MCF 10A (cell line): ENCODE measurements at regions not wholly inside any gene's neighbourhood (a gene's known extent, or its start where the extent isn't known, plus 50 kb on each side); places are given as distances from the start of the nearest gene placed in this dataset.

Experiments used
- BruUV-seq: library from RNA; stranded (reverse); fragments of 400-500 nt; replicated peaks from 2 replicates; lab custom pipeline; 2021; lab: Mats Ljungman, UMichigan
- CTCF ChIA-PET: fragments of 300-600 bp; sonication (Branson Sonifier 250); formaldehyde crosslinking; extraction: SDS; loops from one replicate; lab custom pipeline; 2021; ENCODE audit warnings: antibody characterized with exemption, inconsistent platforms; lab: Yijun Ruan, JAX
- POLR2A ChIA-PET: fragments of 300-600, 350-650 bp; sonication (Branson Sonifier 250); formaldehyde crosslinking; extraction: SDS; loops from one replicate; lab custom pipeline; 2020; ENCODE audit warnings: antibody characterized with exemption, inconsistent platforms; lab: Yijun Ruan, JAX
- DNase-seq: peaks from one replicate; pipeline ENCODE4 v3.0.0-alpha.2; 2018; ENCODE audit not compliant: unreplicated experiment
- H3K27ac Mint-ChIP-seq: one replicate; pipeline ENCODE4 v1.8.0; 2022; ENCODE audit warnings: mild to moderate bottlenecking, low read depth, mixed read lengths; ENCODE audit not compliant: unreplicated experiment
- H3K27me3 Mint-ChIP-seq: one replicate; pipeline ENCODE4 v1.8.0; 2022; ENCODE audit warnings: mixed read lengths; ENCODE audit not compliant: insufficient read depth, unreplicated experiment
- H3K36me3 Mint-ChIP-seq: one replicate; pipeline ENCODE4 v1.8.0; 2022; ENCODE audit warnings: mild to moderate bottlenecking, moderate library complexity, mixed read lengths; ENCODE audit not compliant: insufficient read depth, unreplicated experiment
- H3K4me1 Mint-ChIP-seq: one replicate; pipeline ENCODE4 v1.8.0; 2022; ENCODE audit warnings: mixed read lengths; ENCODE audit not compliant: insufficient read depth, unreplicated experiment
- H3K4me3 Mint-ChIP-seq: one replicate; pipeline ENCODE4 v1.8.0; 2022; ENCODE audit warnings: mild to moderate bottlenecking, moderate library complexity, mixed read lengths; ENCODE audit not compliant: unreplicated experiment
- H3K9me3 Mint-ChIP-seq: one replicate; pipeline ENCODE4 v1.8.0; 2022; ENCODE audit warnings: mixed read lengths; ENCODE audit not compliant: unreplicated experiment
- CTCF ChIP-seq: fragments of 200-600 bp; IDR thresholded peaks from one replicate; pipeline ENCODE4 v1.8.0; 2022; ENCODE audit warnings: antibody characterized with exemption, mild to moderate bottlenecking; ENCODE audit not compliant: unreplicated experiment
- intact Hi-C: fragments of 100-400 bp; cut with micrococcal nuclease; formaldehyde crosslinking; loops from 2 replicates; pipeline ENCODE4 v1.14.1; 2022

- H3K9me3 Mint-ChIP-seq = no peaks in the 10 kb centered on the region
- H3K27ac Mint-ChIP-seq = no peak overlapping the region
- no peak for TF ChIP-seq CTCF
- BruUV-seq = no TSS peak
- H3K36me3 Mint-ChIP-seq = no peaks in the 10 kb centered on the region
- H3K4me1 Mint-ChIP-seq = no peaks in the 10 kb centered on the region
- intact Hi-C loops = no loop called here
- POLR2A ChIA-PET = interaction anchor here (0.9 kb wide), 1 partner anchor 41 kb away, joined by 3 read pairs; no protein-coding TSS in a partner anchor
- DNase-seq = no peak
- CTCF ChIA-PET = interaction anchor here (0.7 kb wide), 1 partner anchor 8 kb away, joined by 4 read pairs; no protein-coding TSS in a partner anchor
- H3K27me3 Mint-ChIP-seq = no peaks in the 10 kb centered on the region
- no peak overlapping the region for H3K4me3 Mint-ChIP-seq
Measured at GRCh38 chr2:67724261-67724660, 327.1 kb downstream of the ETAA1 start.

- TF ChIP-seq CTCF = no peak
- Mint-ChIP-seq H3K27me3 (no peaks in the 10 kb centered on the region), H3K9me3 (no peaks in the 10 kb centered on the region), H3K4me1 (no peaks in the 10 kb centered on the region), H3K4me3 (no peak overlapping the region), H3K36me3 (no peaks in the 10 kb centered on the region), H3K27ac (no peak overlapping the region)
- intact Hi-C loops = no loop called here
- POLR2A ChIA-PET = interaction anchor here (0.6 kb wide), 2 partner anchors 168 to 396 kb away, joined by 3 read pairs; no protein-coding TSS in a partner anchor
- BruUV-seq = no TSS peak
- CTCF ChIA-PET = interaction anchor here (0.6 kb wide), 1 partner anchor 1809 kb away, joined by 3 read pairs; no protein-coding TSS in a partner anchor
- no peak for DNase-seq
Measured at GRCh38 chr2:67725731-67726130, 328.6 kb downstream of the ETAA1 start.

GRCh38 chr2:67726416-67726815 lies 329.3 kb downstream of the ETAA1 start:
- no peaks in the 10 kb centered on the region for H3K9me3 Mint-ChIP-seq
- no peaks in the 10 kb centered on the region for H3K36me3 Mint-ChIP-seq
- no peaks in the 10 kb centered on the region for H3K4me1 Mint-ChIP-seq
- intact Hi-C loops = no loop called here
- BruUV-seq = no TSS peak
- CTCF ChIA-PET = interaction anchor here (0.6 to 1.1 kb wide), 4 partner anchors 58 to 1810 kb away, joined by 3 to 4 read pairs (median 4); no protein-coding TSS in a partner anchor
- no peak overlapping the region for H3K4me3 Mint-ChIP-seq
- H3K27ac Mint-ChIP-seq = no peak overlapping the region
- H3K27me3 Mint-ChIP-seq = no peaks in the 10 kb centered on the region
- no peak for TF ChIP-seq CTCF
- DNase-seq = no peak
- POLR2A ChIA-PET = interaction anchor here (0.6 kb wide), 1 partner anchor 395 kb away, joined by 3 read pairs; no protein-coding TSS in a partner anchor

- Mint-ChIP-seq H3K4me1 (no peaks in the 10 kb centered on the region), H3K36me3 (no peaks in the 10 kb centered on the region), H3K4me3 (no peak overlapping the region), H3K27me3 (no peaks in the 10 kb centered on the region), H3K27ac (no peak overlapping the region), H3K9me3 (no peaks in the 10 kb centered on the region)
- ChIA-PET CTCF (interaction anchor here (0.5 to 1.1 kb wide), 2 partner anchors 115 to 286 kb away, joined by 3 to 4 read pairs; no protein-coding TSS in a partner anchor), POLR2A (interaction anchor here (0.7 kb wide), 1 partner anchor 137 kb away, joined by 3 read pairs; no protein-coding TSS in a partner anchor)
- intact Hi-C loops = no loop called here
- TF ChIP-seq CTCF = no peak
- BruUV-seq = no TSS peak
- DNase-seq = no peak
Measured at GRCh38 chr2:67727131-67727530, 330.0 kb downstream of the ETAA1 start.
